Activated B cell treated with CpG ODN at 0.5 μM for 24 hours (primary cell): ENCODE measurements at regions not wholly inside any gene's neighbourhood (a gene's known extent, or its start where the extent isn't known, plus 50 kb on each side); places are given as distances from the start of the nearest gene placed in this dataset.

Experiments
- ATAC-seq: fragments of 200-7000 bp; cut with Tn5 transposase; one replicate; pipeline ENCODE4 v1.10.0; 2021; ENCODE audit warnings: low read depth, mild to moderate bottlenecking, moderate library complexity
- CTCF ChIA-PET: fragments of 350-600 bp; sonication (Branson Sonifier 250); formaldehyde crosslinking; loops from one replicate; lab custom pipeline; 2021; ENCODE audit warnings: antibody characterized with exemption; lab: Charles Lee
- POLR2A ChIA-PET: fragments of 350-600 bp; sonication (Branson Sonifier 250); formaldehyde crosslinking; loops from one replicate; lab custom pipeline; 2021; ENCODE audit warnings: antibody characterized with exemption; lab: Charles Lee
- DNase-seq: peaks from one replicate; pipeline ENCODE4 v3.0.0; 2022
- H3K27ac Mint-ChIP-seq: one replicate; pipeline ENCODE4 v1.8.0; 2020; ENCODE audit warnings: mixed read lengths
- H3K27me3 Mint-ChIP-seq: one replicate; pipeline ENCODE4 v1.8.0; 2021; ENCODE audit warnings: mixed read lengths
- H3K36me3 Mint-ChIP-seq: one replicate; pipeline ENCODE4 v1.8.0; 2021; ENCODE audit warnings: low read depth, mixed read lengths
- H3K4me1 Mint-ChIP-seq: one replicate; pipeline ENCODE4 v1.8.0; 2021; ENCODE audit warnings: mixed read lengths
- H3K4me3 Mint-ChIP-seq: one replicate; pipeline ENCODE4 v1.8.0; 2020; ENCODE audit warnings: mild to moderate bottlenecking, mixed read lengths
- H3K9me3 Mint-ChIP-seq: one replicate; pipeline ENCODE4 v1.8.0; 2020; ENCODE audit warnings: mixed read lengths
- CTCF ChIP-seq: fragments of 200-600 bp; IDR thresholded peaks from one replicate; pipeline ENCODE4 v1.8.0; 2022; ENCODE audit warnings: antibody characterized with exemption, mild to moderate bottlenecking
- intact Hi-C: fragments of 100-400 bp; cut with micrococcal nuclease; formaldehyde crosslinking; loops from one replicate; pipeline ENCODE4 v1.15.1; 2024

DNA sequence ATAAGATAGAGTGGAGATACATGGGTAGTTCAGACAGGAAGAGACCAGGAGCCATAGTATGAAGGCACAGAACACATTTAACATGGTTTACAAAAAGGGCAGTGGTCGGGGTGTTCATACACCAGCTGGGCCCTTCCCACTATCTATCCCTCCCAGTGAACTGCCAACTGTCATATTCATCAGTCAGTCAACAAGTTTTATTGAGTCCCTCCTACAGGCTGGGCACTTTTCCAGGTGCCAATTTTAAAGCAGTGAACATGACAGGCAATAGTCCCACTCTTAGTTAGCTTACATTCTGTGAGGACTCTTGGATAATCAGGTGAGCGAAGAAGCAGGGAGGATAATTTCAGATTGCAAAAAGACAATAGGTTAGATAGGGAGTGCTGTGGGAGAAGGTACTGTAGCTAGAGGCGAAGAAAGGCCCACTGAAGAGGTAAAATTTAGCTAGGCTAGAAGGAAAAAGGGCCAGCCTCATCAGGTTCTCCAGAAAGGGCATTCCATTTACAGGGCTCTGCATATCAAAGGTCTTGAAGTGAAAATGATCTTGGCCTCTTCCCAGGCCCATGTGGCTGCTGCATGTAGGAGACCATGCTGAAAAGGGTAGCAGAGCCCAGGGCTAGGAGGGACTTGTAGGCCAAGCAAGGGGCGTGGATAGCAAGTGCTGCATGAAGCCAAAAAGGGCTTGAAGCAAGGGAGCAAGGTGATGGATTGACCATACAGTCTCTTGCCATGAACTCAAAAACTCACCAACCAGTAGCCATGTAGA lies 274.7 kb upstream of the SNX7 start:
- Mint-ChIP-seq H3K4me1 (peaks cover 9% of the 10 kb centered on the region), H3K4me3 (no peak overlapping the region), H3K36me3 (no peaks in the 10 kb centered on the region), H3K27me3 (no peaks in the 10 kb centered on the region), H3K27ac (no peak overlapping the region), H3K9me3 (no peaks in the 10 kb centered on the region)
- CTCF ChIA-PET: no interaction called here
- DNase-seq (no peak), ATAC-seq (no peak)
- POLR2A ChIA-PET: no interaction called here
- intact Hi-C loops: no loop called here
- no peak for TF ChIP-seq CTCF

- POLR2A ChIA-PET: no interaction called here
- Mint-ChIP-seq H3K4me1 (peaks cover 9% of the 10 kb centered on the region), H3K27me3 (no peaks in the 10 kb centered on the region), H3K4me3 (no peak overlapping the region), H3K9me3 (no peaks in the 10 kb centered on the region), H3K27ac (no peak overlapping the region), H3K36me3 (no peaks in the 10 kb centered on the region)
- ATAC-seq: no peak
- DNase-seq: no peak
- intact Hi-C loops: no loop called here
- TF ChIP-seq CTCF: no peak
- CTCF ChIA-PET: no interaction called here
Observed at GRCh38 chr1:98385652-98386051, 275.9 kb upstream of the SNX7 start.

GRCh38 chr1:98384461-98385141 lies 276.9 kb upstream of the SNX7 start:
- H3K9me3 Mint-ChIP-seq: no peaks in the 10 kb centered on the region
- no peak overlapping the region for H3K4me3 Mint-ChIP-seq
- CTCF ChIA-PET: no interaction called here
- H3K27ac Mint-ChIP-seq: no peak overlapping the region
- ATAC-seq (no peak), DNase-seq (no peak)
- intact Hi-C loops: no loop called here
- TF ChIP-seq CTCF: no peak
- H3K4me1 Mint-ChIP-seq: peaks cover 9% of the 10 kb centered on the region
- H3K36me3 Mint-ChIP-seq: no peaks in the 10 kb centered on the region
- no peaks in the 10 kb centered on the region for H3K27me3 Mint-ChIP-seq
- POLR2A ChIA-PET: no interaction called here

GRCh38 chr1:98382986-98383740 lies 278.4 kb upstream of the SNX7 start:
- H3K27ac Mint-ChIP-seq: no peak overlapping the region
- no peaks in the 10 kb centered on the region for H3K27me3 Mint-ChIP-seq
- DNase-seq: no peak
- no peaks in the 10 kb centered on the region for H3K36me3 Mint-ChIP-seq
- TF ChIP-seq CTCF: no peak
- H3K4me3 Mint-ChIP-seq: no peak overlapping the region
- ATAC-seq: no peak
- ChIA-PET CTCF (no interaction called here), POLR2A (no interaction called here)
- intact Hi-C loops: no loop called here
- H3K4me1 Mint-ChIP-seq: peaks cover 4% of the 10 kb centered on the region
- no peaks in the 10 kb centered on the region for H3K9me3 Mint-ChIP-seq

- intact Hi-C loops: no loop called here
- POLR2A ChIA-PET: no interaction called here
- no peaks in the 10 kb centered on the region for H3K36me3 Mint-ChIP-seq
- no peak overlapping the region for H3K27ac Mint-ChIP-seq
- ATAC-seq (no peak), DNase-seq (no peak)
- no peak for TF ChIP-seq CTCF
- CTCF ChIA-PET: no interaction called here
- H3K4me3 Mint-ChIP-seq: no peak overlapping the region
- no peaks in the 10 kb centered on the region for H3K9me3 Mint-ChIP-seq
- H3K27me3 Mint-ChIP-seq: no peaks in the 10 kb centered on the region
- no peaks in the 10 kb centered on the region for H3K4me1 Mint-ChIP-seq
Observed at GRCh38 chr1:98382586-98382985, 278.9 kb upstream of the SNX7 start.
